ENCODE measurements at regions not wholly inside any gene's neighbourhood (a gene's known extent, or its start where the extent isn't known, plus 50 kb on each side); places are given as distances from the start of the nearest gene placed in this dataset.

DNA sequence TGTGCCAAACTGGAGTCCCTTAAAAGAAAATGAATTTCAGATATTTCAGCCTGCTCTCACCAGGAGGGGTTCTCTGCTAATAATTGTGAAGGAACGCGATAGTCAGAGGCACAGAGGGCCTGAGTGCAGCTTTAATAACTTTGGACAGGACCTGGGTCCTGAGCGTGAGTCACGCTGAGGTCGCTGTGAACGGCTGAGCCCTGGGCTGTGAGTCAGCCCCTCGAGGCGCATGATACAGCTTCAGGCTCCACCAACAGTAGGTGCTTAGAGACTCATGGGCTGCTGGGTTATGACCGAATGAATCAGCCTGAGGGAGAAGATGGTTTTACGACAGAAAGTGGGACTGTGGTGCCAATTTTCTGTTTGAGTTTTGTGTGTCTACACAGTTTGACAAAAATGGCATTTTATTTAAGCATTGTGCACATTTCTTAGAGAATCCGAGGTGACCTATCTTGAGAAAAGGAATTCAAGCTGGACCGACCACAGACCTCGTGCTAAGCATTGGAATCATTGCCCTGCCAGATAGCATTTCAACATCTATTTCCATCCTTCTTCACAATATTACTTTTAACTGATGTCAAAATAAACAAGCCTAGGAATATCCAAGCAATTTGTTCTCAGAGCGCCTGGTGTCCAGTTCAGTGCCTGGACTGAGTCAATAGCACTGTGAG, 183.0 kb downstream of the THBS2 start:
- DNase-seq (no peak), ATAC-seq (ENCODE audit: insufficient read depth, low read depth) (no peak)
- H4K20me1 ChIP-seq (ENCODE audit: insufficient read depth, low read length), result no peaks in the 10 kb centered on the region
- no peak overlapping the region for H3K4me2 ChIP-seq (ENCODE audit: insufficient read depth, low read length)
- H3K9ac ChIP-seq (ENCODE audit: low read depth, low read length), result no peak overlapping the region
- H3K4me3 ChIP-seq (ENCODE audit: low read depth in 1 of 2, low read length in 2 of 2), result no peak overlapping the region
- no peak overlapping the region for H3K27ac ChIP-seq (ENCODE audit: low read length)
- H3K27me3 ChIP-seq (ENCODE audit: insufficient read depth, low read length, poor library complexity), result no peaks in the 10 kb centered on the region
- no peaks in the 10 kb centered on the region for H3K36me3 ChIP-seq (ENCODE audit: insufficient read depth, low read length)
- no peaks in the 10 kb centered on the region for H3K79me2 ChIP-seq (ENCODE audit: insufficient read depth, low read length)
- H3K9me3 ChIP-seq (ENCODE audit: insufficient read depth, low read length, severe bottlenecking), result no peaks in the 10 kb centered on the region
- no peaks in the 10 kb centered on the region for H3K4me1 ChIP-seq (ENCODE audit: insufficient read depth, low read length)
- no peak overlapping the region for H2AFZ ChIP-seq (ENCODE audit: low read depth, low read length)
- TF ChIP-seq EZH2 (IDR thresholded peaks at IDR 0.05; ENCODE audit: borderline replicate concordance, low read depth, low read length, severe bottlenecking), result no peak
- no peak for TF ChIP-seq CTCF (IDR thresholded peaks at IDR 0.05; ENCODE audit: borderline replicate concordance, extremely low read depth, low read length, poor library complexity, severe bottlenecking)

DNA sequence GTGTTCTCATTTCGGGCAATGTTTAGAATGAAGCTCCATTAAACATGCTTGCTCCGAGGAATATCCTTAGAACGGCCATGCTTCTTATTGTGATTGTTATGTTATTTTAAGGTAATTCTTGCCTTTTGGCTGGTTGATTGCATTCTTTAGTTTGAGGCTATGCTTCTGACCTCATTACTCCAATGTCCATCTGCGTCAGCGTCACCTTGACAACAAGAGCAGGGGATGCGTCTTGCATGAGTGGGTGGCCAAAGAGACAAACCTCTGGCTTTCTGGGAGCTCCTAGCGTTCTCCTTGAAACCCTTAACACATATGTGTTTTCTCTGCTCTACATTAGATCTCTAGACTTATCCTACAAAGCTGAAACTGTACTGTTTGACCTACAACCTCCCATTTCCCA, 184.3 kb downstream of the THBS2 start:
- H3K4me1 ChIP-seq (ENCODE audit: insufficient read depth, low read length), result no peaks in the 10 kb centered on the region
- no peaks in the 10 kb centered on the region for H3K27me3 ChIP-seq (ENCODE audit: insufficient read depth, low read length, poor library complexity)
- no peak overlapping the region for H3K9ac ChIP-seq (ENCODE audit: low read depth, low read length)
- no peaks in the 10 kb centered on the region for H3K79me2 ChIP-seq (ENCODE audit: insufficient read depth, low read length)
- TF ChIP-seq CTCF (IDR thresholded peaks at IDR 0.05; ENCODE audit: borderline replicate concordance, extremely low read depth, low read length, poor library complexity, severe bottlenecking), result no peak
- no peak for TF ChIP-seq EZH2 (IDR thresholded peaks at IDR 0.05; ENCODE audit: borderline replicate concordance, low read depth, low read length, severe bottlenecking)
- H3K4me3 ChIP-seq (ENCODE audit: low read depth in 1 of 2, low read length in 2 of 2), result no peak overlapping the region
- H2AFZ ChIP-seq (ENCODE audit: low read depth, low read length), result no peak overlapping the region
- ATAC-seq (ENCODE audit: insufficient read depth, low read depth) (no peak), DNase-seq (no peak)
- H3K4me2 ChIP-seq (ENCODE audit: insufficient read depth, low read length), result no peak overlapping the region
- no peaks in the 10 kb centered on the region for H3K9me3 ChIP-seq (ENCODE audit: insufficient read depth, low read length, severe bottlenecking)
- no peaks in the 10 kb centered on the region for H3K36me3 ChIP-seq (ENCODE audit: insufficient read depth, low read length)
- H3K27ac ChIP-seq (ENCODE audit: low read length), result no peak overlapping the region
- no peaks in the 10 kb centered on the region for H4K20me1 ChIP-seq (ENCODE audit: insufficient read depth, low read length)

DNA sequence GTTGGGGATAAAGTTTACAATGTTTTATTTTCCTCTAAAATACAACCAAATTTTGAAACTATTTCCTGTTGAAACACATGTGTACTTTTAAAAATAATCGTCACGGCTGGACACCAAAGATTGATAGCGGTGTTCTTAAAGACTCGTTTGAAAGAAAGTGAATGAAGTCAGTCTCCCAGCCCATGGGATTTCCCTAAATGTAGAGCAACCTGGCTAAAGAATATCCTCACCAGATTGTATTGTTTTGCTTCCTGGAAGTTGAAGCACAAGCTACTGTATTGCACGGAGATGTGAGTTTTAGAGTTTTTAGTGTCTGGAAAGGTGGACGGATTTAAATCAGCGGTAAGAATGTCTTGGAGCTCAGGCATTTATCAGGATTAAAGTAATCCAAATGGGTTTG, 189.5 kb downstream of the THBS2 start:
- no peak for TF ChIP-seq CTCF (IDR thresholded peaks at IDR 0.05; ENCODE audit: borderline replicate concordance, extremely low read depth, low read length, poor library complexity, severe bottlenecking)
- no peak for TF ChIP-seq EZH2 (IDR thresholded peaks at IDR 0.05; ENCODE audit: borderline replicate concordance, low read depth, low read length, severe bottlenecking)
- H4K20me1 ChIP-seq (ENCODE audit: insufficient read depth, low read length), result no peaks in the 10 kb centered on the region
- H3K27me3 ChIP-seq (ENCODE audit: insufficient read depth, low read length, poor library complexity), result no peaks in the 10 kb centered on the region
- no peak overlapping the region for H3K4me3 ChIP-seq (ENCODE audit: low read depth in 1 of 2, low read length in 2 of 2)
- no peaks in the 10 kb centered on the region for H3K4me1 ChIP-seq (ENCODE audit: insufficient read depth, low read length)
- no peak for ATAC-seq (ENCODE audit: insufficient read depth, low read depth)
- no peak overlapping the region for H3K9ac ChIP-seq (ENCODE audit: low read depth, low read length)
- no peak overlapping the region for H3K27ac ChIP-seq (ENCODE audit: low read length)
- no peak for DNase-seq
- H3K9me3 ChIP-seq (ENCODE audit: insufficient read depth, low read length, severe bottlenecking), result no peaks in the 10 kb centered on the region
- H3K4me2 ChIP-seq (ENCODE audit: insufficient read depth, low read length), result no peak overlapping the region
- H3K36me3 ChIP-seq (ENCODE audit: insufficient read depth, low read length), result no peaks in the 10 kb centered on the region
- no peaks in the 10 kb centered on the region for H3K79me2 ChIP-seq (ENCODE audit: insufficient read depth, low read length)
- H2AFZ ChIP-seq (ENCODE audit: low read depth, low read length), result no peak overlapping the region
